ENCODE measurements at regions not wholly inside any gene's neighbourhood (a gene's known extent, or its start where the extent isn't known, plus 50 kb on each side); places are given as distances from the start of the nearest gene placed in this dataset.

GRCh38 chr2:237171881-237172280 lies 86.2 kb downstream of the COPS8 start:
- Mint-ChIP-seq H3K27ac (no peak overlapping the region), H3K4me1 (ENCODE audit: unreplicated experiment) (peaks cover 14% of the 10 kb centered on the region), H3K9me3 (peaks cover 27% of the 10 kb centered on the region), H3K4me3 (no peak overlapping the region), H3K27me3 (peaks cover 5% of the 10 kb centered on the region), H3K36me3 (no peaks in the 10 kb centered on the region)
- TF ChIP-seq CTCF (conservative IDR thresholded peaks at IDR 0.05), result no peak
- DNase-seq (ENCODE audit: extremely low spot score, unreplicated experiment), result no peak

GRCh38 chr2:237177052-237177451 lies 91.4 kb downstream of the COPS8 start:
- Mint-ChIP-seq H3K9me3 (peaks cover 5% of the 10 kb centered on the region), H3K36me3 (no peaks in the 10 kb centered on the region), H3K4me3 (no peak overlapping the region), H3K4me1 (ENCODE audit: unreplicated experiment) (peaks cover 4% of the 10 kb centered on the region), H3K27ac (no peak overlapping the region), H3K27me3 (peaks cover 10% of the 10 kb centered on the region)
- no peak for TF ChIP-seq CTCF (conservative IDR thresholded peaks at IDR 0.05)
- DNase-seq (ENCODE audit: extremely low spot score, unreplicated experiment), result no peak

- peaks cover 7% of the 10 kb centered on the region for H3K27me3 Mint-ChIP-seq
- no peak overlapping the region for H3K4me3 Mint-ChIP-seq
- H3K9me3 Mint-ChIP-seq, result peaks cover 5% of the 10 kb centered on the region
- H3K36me3 Mint-ChIP-seq, result no peaks in the 10 kb centered on the region
- no peak for TF ChIP-seq CTCF (conservative IDR thresholded peaks at IDR 0.05)
- H3K27ac Mint-ChIP-seq, result no peak overlapping the region
- DNase-seq (ENCODE audit: extremely low spot score, unreplicated experiment), result no peak
- H3K4me1 Mint-ChIP-seq (ENCODE audit: unreplicated experiment), result no peaks in the 10 kb centered on the region
Measured at GRCh38 chr2:237177986-237178385, 92.3 kb downstream of the COPS8 start.

GRCh38 chr2:237178396-237178795 lies 92.7 kb downstream of the COPS8 start:
- TF ChIP-seq CTCF (conservative IDR thresholded peaks at IDR 0.05), result no peak
- Mint-ChIP-seq H3K4me3 (no peak overlapping the region), H3K4me1 (ENCODE audit: unreplicated experiment) (no peaks in the 10 kb centered on the region), H3K9me3 (peaks cover 5% of the 10 kb centered on the region), H3K27me3 (peaks cover 7% of the 10 kb centered on the region), H3K27ac (no peak overlapping the region), H3K36me3 (no peaks in the 10 kb centered on the region)
- no peak for DNase-seq (ENCODE audit: extremely low spot score, unreplicated experiment)

GRCh38 chr2:237179161-237179560 lies 93.5 kb downstream of the COPS8 start:
- Mint-ChIP-seq H3K9me3 (peaks cover 5% of the 10 kb centered on the region), H3K4me3 (no peak overlapping the region), H3K36me3 (no peaks in the 10 kb centered on the region), H3K27me3 (peaks cover 9% of the 10 kb centered on the region), H3K4me1 (ENCODE audit: unreplicated experiment) (no peaks in the 10 kb centered on the region), H3K27ac (no peak overlapping the region)
- DNase-seq (ENCODE audit: extremely low spot score, unreplicated experiment), result no peak
- no peak for TF ChIP-seq CTCF (conservative IDR thresholded peaks at IDR 0.05)

GRCh38 chr2:237180187-237180586 lies 94.5 kb downstream of the COPS8 start:
- peaks cover 3% of the 10 kb centered on the region for H3K9me3 Mint-ChIP-seq
- no peak overlapping the region for H3K4me3 Mint-ChIP-seq
- peaks cover 13% of the 10 kb centered on the region for H3K27me3 Mint-ChIP-seq
- no peak overlapping the region for H3K27ac Mint-ChIP-seq
- no peak for DNase-seq (ENCODE audit: extremely low spot score, unreplicated experiment)
- no peak for TF ChIP-seq CTCF (conservative IDR thresholded peaks at IDR 0.05)
- H3K36me3 Mint-ChIP-seq, result no peaks in the 10 kb centered on the region
- no peaks in the 10 kb centered on the region for H3K4me1 Mint-ChIP-seq (ENCODE audit: unreplicated experiment)
